Neuronal stem cell (in vitro differentiated cells): ENCODE measurements at regions not wholly inside any gene's neighbourhood (a gene's known extent, or its start where the extent isn't known, plus 50 kb on each side); places are given as distances from the start of the nearest gene placed in this dataset.

Experiments
- DNase-seq: peaks from one replicate; pipeline ENCODE4 v3.0.0-alpha.2; 2013; ENCODE audit warnings: low spot score
- H2AFZ ChIP-seq: one replicate; pipeline ENCODE4 v1.6.1; 2013; ENCODE audit warnings: mild to moderate bottlenecking, low read length, inconsistent platforms
- H2AK5ac ChIP-seq: 2 replicates; pipeline ENCODE4 v1.6.1; 2013; ENCODE audit warnings: low read depth, mild to moderate bottlenecking, inconsistent platforms, low read length, moderate library complexity, mixed read lengths
- H2BK120ac ChIP-seq: 2 replicates; pipeline ENCODE4 v1.6.1; 2013; ENCODE audit warnings: low read depth, mild to moderate bottlenecking, inconsistent platforms, low read length, moderate library complexity, mixed read lengths
- H2BK12ac ChIP-seq: one replicate; pipeline ENCODE4 v1.6.1; 2013; ENCODE audit warnings: low read length, inconsistent platforms
- H2BK15ac ChIP-seq: 2 replicates; pipeline ENCODE4 v1.6.1; 2013; ENCODE audit warnings: mild to moderate bottlenecking, low read length, inconsistent platforms, mixed read lengths
- H2BK5ac ChIP-seq: one replicate; pipeline ENCODE4 v1.6.1; 2013; ENCODE audit warnings: inconsistent platforms, mild to moderate bottlenecking, low read length, moderate library complexity
- H3K14ac ChIP-seq: one replicate; pipeline ENCODE4 v1.6.1; 2013; ENCODE audit warnings: low read length, inconsistent platforms
- H3K18ac ChIP-seq: 2 replicates; pipeline ENCODE4 v1.6.1; 2013; ENCODE audit warnings: low read length, inconsistent platforms
- H3K23ac ChIP-seq: 2 replicates; pipeline ENCODE4 v1.6.1; 2013; ENCODE audit warnings: low read depth, mild to moderate bottlenecking, mixed read lengths, low read length, inconsistent platforms; ENCODE audit not compliant: poor library complexity
- H3K27ac ChIP-seq: replicated peaks from 3 replicates; pipeline ENCODE4 v1.5.1; 2013; ENCODE audit warnings: low read length, inconsistent platforms
- H3K27me3 ChIP-seq, 3 experiments: 2 replicates each; pipeline ENCODE4 v1.6.1; 2013; ENCODE audit warnings: low read length in 3 of 3, mild to moderate bottlenecking in 2 of 3, inconsistent platforms in 1 of 3, low read depth in 1 of 3, mixed read lengths in 1 of 3, moderate library complexity in 1 of 3; ENCODE audit not compliant: control insufficient read depth in 3 of 3, insufficient read depth in 3 of 3
- H3K36me3 ChIP-seq, 2 donors: replicated peaks in 1 of 2; 2 replicates each; pipeline ENCODE4 v1.6.1; 2013; ENCODE audit warnings: low read length in 2 of 2; ENCODE audit not compliant: control insufficient read depth in 2 of 2, insufficient read depth in 2 of 2
- H3K4ac ChIP-seq: 2 replicates; pipeline ENCODE4 v1.6.1; 2013; ENCODE audit warnings: inconsistent platforms, mild to moderate bottlenecking, low read length, moderate library complexity
- H3K4me1 ChIP-seq, 2 donors: 1 replicate in 1 of 2; 2 replicates in 1 of 2; pipeline ENCODE4 v1.6.1; 2013; ENCODE audit warnings: low read length in 2 of 2, low read depth in 1 of 2; ENCODE audit not compliant: control insufficient read depth in 2 of 2, insufficient read depth in 1 of 2
- H3K4me2 ChIP-seq: one replicate; pipeline ENCODE4 v1.6.1; 2013; ENCODE audit warnings: mild to moderate bottlenecking, low read length, inconsistent platforms; ENCODE audit not compliant: insufficient read depth, poor library complexity, severe bottlenecking
- H3K4me3 ChIP-seq, 2 donors: 2 replicates each; pipeline ENCODE4 v1.5.1; 2013; ENCODE audit warnings: low read length in 2 of 2, mild to moderate bottlenecking in 2 of 2, inconsistent platforms in 1 of 2, moderate library complexity in 1 of 2
- H3K79me1 ChIP-seq: one replicate; pipeline ENCODE4 v1.6.1; 2013; ENCODE audit warnings: low read depth, mild to moderate bottlenecking, inconsistent platforms, low read length, moderate library complexity
- H3K9ac ChIP-seq: one replicate; pipeline ENCODE4 v1.6.1; 2013; ENCODE audit warnings: mild to moderate bottlenecking, low read depth, low read length, inconsistent platforms; ENCODE audit not compliant: poor library complexity
- H3K9me3 ChIP-seq, 2 donors: replicated peaks in 1 of 2; 2 replicates each; pipeline versions ENCODE3 to v1.6.1; 2013; ENCODE audit warnings: low read length in 2 of 2, mild to moderate bottlenecking in 2 of 2, inconsistent platforms in 1 of 2, low read depth in 1 of 2, mixed read lengths in 1 of 2, moderate library complexity in 1 of 2; ENCODE audit not compliant: control insufficient read depth in 2 of 2, insufficient read depth in 1 of 2
- H4K8ac ChIP-seq: one replicate; pipeline ENCODE4 v1.6.1; 2013; ENCODE audit warnings: low read depth, mild to moderate bottlenecking, inconsistent platforms, low read length, moderate library complexity
- H4K91ac ChIP-seq: one replicate; pipeline ENCODE4 v1.6.1; 2013; ENCODE audit warnings: low read length, low read depth, mild to moderate bottlenecking, inconsistent platforms; ENCODE audit not compliant: poor library complexity
- WGBS, 2 donors: extraction: QIAGEN DNeasy Blood & Tissue Kit; methylation state at CpG; one replicate each; pipeline ENCODE4 v1.1.7; 2013; ENCODE audit warnings: missing lambda C conversion rate in 2 of 2, mixed read lengths in 1 of 2; ENCODE audit not compliant: insufficient read length in 2 of 2, insufficient replicate concordance in 1 of 2; ENCODE audit errors: extremely low coverage in 2 of 2; 5-methylcytosine and 5-hydroxymethylcytosine counted together

GRCh38 chr7:116098175-116098574, 67.6 kb upstream of the TFEC start:
- H3K9ac ChIP-seq, result no peak overlapping the region
- no peak overlapping the region for H4K91ac ChIP-seq
- H3K18ac ChIP-seq, result no peak overlapping the region
- no peak overlapping the region for H4K8ac ChIP-seq
- no peak overlapping the region for H3K4ac ChIP-seq
- no peak overlapping the region for H3K23ac ChIP-seq
- no peak overlapping the region for H2AK5ac ChIP-seq
- H2BK5ac ChIP-seq, result no peak overlapping the region
- no peak for DNase-seq
- H3K27ac ChIP-seq, result no peak overlapping the region
- no peak overlapping the region for H2AFZ ChIP-seq
- no peaks in the 10 kb centered on the region for H3K9me3 ChIP-seq
- no peak overlapping the region for H2BK15ac ChIP-seq
- no peaks in the 10 kb centered on the region for H3K79me1 ChIP-seq
- no peaks in the 10 kb centered on the region for H3K36me3 ChIP-seq
- no peak overlapping the region for H2BK120ac ChIP-seq
- no peak overlapping the region for H3K4me3 ChIP-seq
- no peaks in the 10 kb centered on the region for H3K4me1 ChIP-seq
- WGBS, 2 donors, result no CpG with 5 or more reads among the region's 12 CpGs
- no peaks in the 10 kb centered on the region for H3K27me3 ChIP-seq
- no peak overlapping the region for H3K4me2 ChIP-seq
- H2BK12ac ChIP-seq, result no peak overlapping the region
- no peak overlapping the region for H3K14ac ChIP-seq

- no CpG with 5 or more reads among the region's 2 CpGs for WGBS, 2 donors
Observed at GRCh38 chr7:116100626-116101025, 70.1 kb upstream of the TFEC start.

GRCh38 chr7:116101704-116102103, 71.1 kb upstream of the TFEC start:
- H3K4me1 ChIP-seq, result no peaks in the 10 kb centered on the region
- H4K8ac ChIP-seq, result no peak overlapping the region
- H3K27me3 ChIP-seq, result no peaks in the 10 kb centered on the region
- no peak overlapping the region for H2BK5ac ChIP-seq
- no peak for DNase-seq
- no peak overlapping the region for H2BK12ac ChIP-seq
- H3K18ac ChIP-seq, result no peak overlapping the region
- H3K27ac ChIP-seq, result no peak overlapping the region
- H2AFZ ChIP-seq, result no peak overlapping the region
- H3K9me3 ChIP-seq, result no peaks in the 10 kb centered on the region
- no peak overlapping the region for H3K4ac ChIP-seq
- no peak overlapping the region for H3K9ac ChIP-seq
- no peak overlapping the region for H3K23ac ChIP-seq
- H3K36me3 ChIP-seq, result no peaks in the 10 kb centered on the region
- no peak overlapping the region for H3K4me2 ChIP-seq
- H3K14ac ChIP-seq, result no peak overlapping the region
- WGBS, 2 donors, result no CpG with 5 or more reads among the region's 2 CpGs
- no peak overlapping the region for H2AK5ac ChIP-seq
- no peak overlapping the region for H2BK15ac ChIP-seq
- H4K91ac ChIP-seq, result no peak overlapping the region
- H2BK120ac ChIP-seq, result no peak overlapping the region
- H3K4me3 ChIP-seq, result no peak overlapping the region
- H3K79me1 ChIP-seq, result no peaks in the 10 kb centered on the region

More at GRCh38 chr7:116100626-116101025, 70.1 kb upstream of the TFEC start:
- Histone ChIP-seq H3K27ac (no peak overlapping the region), H3K79me1 (no peaks in the 10 kb centered on the region), H3K4ac (no peak overlapping the region), H2BK120ac (no peak overlapping the region), H3K4me2 (no peak overlapping the region), H3K14ac (no peak overlapping the region), H4K8ac (no peak overlapping the region), H2BK15ac (no peak overlapping the region), H2AK5ac (no peak overlapping the region), H2BK12ac (no peak overlapping the region), H3K23ac (no peak overlapping the region), H3K4me1 (no peaks in the 10 kb centered on the region), H4K91ac (no peak overlapping the region), H2AFZ (no peak overlapping the region), H3K9me3 (no peaks in the 10 kb centered on the region), H3K27me3 (no peaks in the 10 kb centered on the region), H2BK5ac (no peak overlapping the region), H3K9ac (no peak overlapping the region), H3K4me3 (no peak overlapping the region), H3K36me3 (no peaks in the 10 kb centered on the region), H3K18ac (no peak overlapping the region)
- no peak for DNase-seq

- H3K36me3 ChIP-seq, result no peaks in the 10 kb centered on the region
- no peak overlapping the region for H2BK120ac ChIP-seq
- H3K4me3 ChIP-seq, result no peak overlapping the region
- no peaks in the 10 kb centered on the region for H3K9me3 ChIP-seq
- no peak overlapping the region for H3K4me2 ChIP-seq
- H4K8ac ChIP-seq, result no peak overlapping the region
- no peak overlapping the region for H2AK5ac ChIP-seq
- no peak overlapping the region for H2BK12ac ChIP-seq
- no peak overlapping the region for H3K27ac ChIP-seq
- no peak overlapping the region for H2BK15ac ChIP-seq
- H4K91ac ChIP-seq, result no peak overlapping the region
- H3K14ac ChIP-seq, result no peak overlapping the region
- no peak for DNase-seq
- H3K79me1 ChIP-seq, result no peaks in the 10 kb centered on the region
- no peaks in the 10 kb centered on the region for H3K27me3 ChIP-seq
- H3K23ac ChIP-seq, result no peak overlapping the region
- no peak overlapping the region for H3K9ac ChIP-seq
- H3K4ac ChIP-seq, result no peak overlapping the region
- H2BK5ac ChIP-seq, result no peak overlapping the region
- H2AFZ ChIP-seq, result peak overlapping the region; percentile 24
- H3K18ac ChIP-seq, result no peak overlapping the region
- H3K4me1 ChIP-seq, result no peaks in the 10 kb centered on the region
Observed at GRCh38 chr7:116111475-116111874, 80.9 kb upstream of the TFEC start.
